ENCODE measurements at regions not wholly inside any gene's neighbourhood (a gene's known extent, or its start where the extent isn't known, plus 50 kb on each side); places are given as distances from the start of the nearest gene placed in this dataset.

- no peak for TF ChIP-seq FOXM1 (IDR thresholded peaks at IDR 0.05; ENCODE audit: borderline replicate concordance, low read depth)
- TF ChIP-seq, protein P1, sequence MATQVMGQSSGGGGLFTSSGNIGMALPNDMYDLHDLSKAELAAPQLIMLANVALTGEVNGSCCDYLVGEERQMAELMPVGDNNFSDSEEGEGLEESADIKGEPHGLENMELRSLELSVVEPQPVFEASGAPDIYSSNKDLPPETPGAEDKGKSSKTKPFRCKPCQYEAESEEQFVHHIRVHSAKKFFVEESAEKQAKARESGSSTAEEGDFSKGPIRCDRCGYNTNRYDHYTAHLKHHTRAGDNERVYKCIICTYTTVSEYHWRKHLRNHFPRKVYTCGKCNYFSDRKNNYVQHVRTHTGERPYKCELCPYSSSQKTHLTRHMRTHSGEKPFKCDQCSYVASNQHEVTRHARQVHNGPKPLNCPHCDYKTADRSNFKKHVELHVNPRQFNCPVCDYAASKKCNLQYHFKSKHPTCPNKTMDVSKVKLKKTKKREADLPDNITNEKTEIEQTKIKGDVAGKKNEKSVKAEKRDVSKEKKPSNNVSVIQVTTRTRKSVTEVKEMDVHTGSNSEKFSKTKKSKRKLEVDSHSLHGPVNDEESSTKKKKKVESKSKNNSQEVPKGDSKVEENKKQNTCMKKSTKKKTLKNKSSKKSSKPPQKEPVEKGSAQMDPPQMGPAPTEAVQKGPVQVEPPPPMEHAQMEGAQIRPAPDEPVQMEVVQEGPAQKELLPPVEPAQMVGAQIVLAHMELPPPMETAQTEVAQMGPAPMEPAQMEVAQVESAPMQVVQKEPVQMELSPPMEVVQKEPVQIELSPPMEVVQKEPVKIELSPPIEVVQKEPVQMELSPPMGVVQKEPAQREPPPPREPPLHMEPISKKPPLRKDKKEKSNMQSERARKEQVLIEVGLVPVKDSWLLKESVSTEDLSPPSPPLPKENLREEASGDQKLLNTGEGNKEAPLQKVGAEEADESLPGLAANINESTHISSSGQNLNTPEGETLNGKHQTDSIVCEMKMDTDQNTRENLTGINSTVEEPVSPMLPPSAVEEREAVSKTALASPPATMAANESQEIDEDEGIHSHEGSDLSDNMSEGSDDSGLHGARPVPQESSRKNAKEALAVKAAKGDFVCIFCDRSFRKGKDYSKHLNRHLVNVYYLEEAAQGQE (IDR thresholded peaks at IDR 0.05; ENCODE audit: low read depth) = no peak
- TF ChIP-seq USF1 (IDR thresholded peaks at IDR 0.05) = no peak
- no peak for TF ChIP-seq YY1 (IDR thresholded peaks at IDR 0.05; ENCODE audit: low read depth)
Observed at GRCh38 chr17:22138861-22139469, 446.6 kb downstream of the KCNJ18 start.

Data from Ishikawa (cell line).